ENCODE measurements at regions not wholly inside any gene's neighbourhood (a gene's known extent, or its start where the extent isn't known, plus 50 kb on each side); places are given as distances from the start of the nearest gene placed in this dataset.

DNA sequence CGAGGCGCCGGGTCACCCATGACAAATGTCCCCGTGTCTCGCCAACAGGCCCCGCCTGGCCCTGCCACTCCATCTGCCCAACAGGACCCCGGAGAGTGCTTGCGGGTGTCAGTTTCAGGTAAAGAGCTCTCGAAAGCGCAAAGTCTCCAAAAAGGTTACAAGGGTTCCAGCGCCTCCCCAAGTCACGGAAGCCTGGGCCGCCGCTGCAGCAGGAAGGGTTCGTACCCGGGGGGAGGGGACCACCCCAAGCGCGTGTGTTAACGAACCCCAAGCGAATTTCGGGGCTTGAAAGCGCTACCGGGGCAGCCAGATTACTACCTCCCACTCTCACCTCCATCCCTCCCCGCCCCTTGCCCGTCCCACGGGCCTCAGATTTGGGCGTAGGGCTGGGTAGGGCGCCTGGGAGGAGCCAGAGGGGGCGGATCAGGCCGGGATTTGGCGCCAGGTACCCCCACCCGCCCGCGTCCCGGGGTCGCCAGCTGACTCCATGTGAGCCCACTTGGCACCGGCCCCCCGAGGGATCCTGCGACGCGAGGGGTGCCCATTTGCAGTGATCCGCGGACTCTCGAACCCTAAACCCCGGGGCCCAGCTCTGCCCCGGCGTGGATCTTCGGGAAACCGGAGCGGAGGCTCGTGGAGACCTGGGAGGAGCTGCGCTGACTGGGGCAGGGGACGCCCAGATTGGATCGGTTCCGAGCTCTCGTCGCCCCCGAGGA, 85.9 kb downstream of the NR2F2 start:
- intact Hi-C loops (cut with DNase I): no loop called here
- DNase-seq (ENCODE audit: low spot score in 2 of 2): no peak
- H3K9me3 ChIP-seq: no peaks in the 10 kb centered on the region
- H3K36me3 ChIP-seq: no peaks in the 10 kb centered on the region
- H3K27me3 ChIP-seq: peaks cover 13% of the 10 kb centered on the region
- TF ChIP-seq, protein P1, sequence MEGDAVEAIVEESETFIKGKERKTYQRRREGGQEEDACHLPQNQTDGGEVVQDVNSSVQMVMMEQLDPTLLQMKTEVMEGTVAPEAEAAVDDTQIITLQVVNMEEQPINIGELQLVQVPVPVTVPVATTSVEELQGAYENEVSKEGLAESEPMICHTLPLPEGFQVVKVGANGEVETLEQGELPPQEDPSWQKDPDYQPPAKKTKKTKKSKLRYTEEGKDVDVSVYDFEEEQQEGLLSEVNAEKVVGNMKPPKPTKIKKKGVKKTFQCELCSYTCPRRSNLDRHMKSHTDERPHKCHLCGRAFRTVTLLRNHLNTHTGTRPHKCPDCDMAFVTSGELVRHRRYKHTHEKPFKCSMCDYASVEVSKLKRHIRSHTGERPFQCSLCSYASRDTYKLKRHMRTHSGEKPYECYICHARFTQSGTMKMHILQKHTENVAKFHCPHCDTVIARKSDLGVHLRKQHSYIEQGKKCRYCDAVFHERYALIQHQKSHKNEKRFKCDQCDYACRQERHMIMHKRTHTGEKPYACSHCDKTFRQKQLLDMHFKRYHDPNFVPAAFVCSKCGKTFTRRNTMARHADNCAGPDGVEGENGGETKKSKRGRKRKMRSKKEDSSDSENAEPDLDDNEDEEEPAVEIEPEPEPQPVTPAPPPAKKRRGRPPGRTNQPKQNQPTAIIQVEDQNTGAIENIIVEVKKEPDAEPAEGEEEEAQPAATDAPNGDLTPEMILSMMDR (IDR thresholded peaks at IDR 0.05): no peak
- peaks cover 4 to 11% of the 10 kb centered on the region in 2 donors for H3K4me1 ChIP-seq
- peak overlapping the region; percentile 42 to 51 for H3K4me3 ChIP-seq
- H3K27ac ChIP-seq: no peak overlapping the region

DNA sequence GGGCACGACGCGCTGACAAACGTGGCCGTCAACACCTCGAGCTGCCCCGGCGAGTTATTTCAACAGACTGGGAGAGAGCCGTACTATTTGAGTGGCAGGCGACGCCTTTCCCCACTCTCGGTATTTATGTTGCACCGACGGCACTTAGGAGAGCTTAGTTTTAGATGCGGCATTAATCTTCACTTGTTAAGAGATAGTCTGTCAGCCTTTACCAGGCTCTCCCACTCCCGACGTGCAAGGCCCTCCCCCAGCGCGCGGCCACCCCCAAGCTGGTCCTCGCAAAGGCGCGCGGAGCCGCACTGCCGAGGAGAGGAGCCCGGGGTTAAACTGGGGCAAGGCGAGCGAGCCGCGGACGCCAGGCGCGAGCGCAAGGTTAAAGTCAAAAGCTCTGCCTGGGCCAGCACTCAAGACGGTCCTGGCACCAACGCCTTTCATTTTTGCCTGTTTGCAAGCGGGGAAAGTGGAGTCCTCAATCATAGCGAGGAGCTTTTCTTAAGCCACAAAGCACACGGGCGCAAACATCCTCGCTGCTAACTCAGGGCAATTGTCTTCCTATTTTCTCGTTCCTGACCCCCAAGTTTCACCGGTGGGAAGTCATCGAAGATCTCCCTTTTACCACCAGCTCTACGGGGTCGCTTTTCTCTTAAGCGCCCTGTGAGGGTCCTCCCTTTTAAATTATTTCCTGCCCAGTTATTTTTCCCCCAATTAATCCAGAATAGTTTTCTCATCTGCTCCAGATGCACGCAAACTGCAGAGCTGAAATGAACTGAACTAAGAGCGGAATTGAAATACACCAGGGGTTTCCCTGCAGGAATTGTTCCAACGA, 86.6 kb downstream of the NR2F2 start:
- no peak for DNase-seq (ENCODE audit: low spot score in 2 of 2)

DNA sequence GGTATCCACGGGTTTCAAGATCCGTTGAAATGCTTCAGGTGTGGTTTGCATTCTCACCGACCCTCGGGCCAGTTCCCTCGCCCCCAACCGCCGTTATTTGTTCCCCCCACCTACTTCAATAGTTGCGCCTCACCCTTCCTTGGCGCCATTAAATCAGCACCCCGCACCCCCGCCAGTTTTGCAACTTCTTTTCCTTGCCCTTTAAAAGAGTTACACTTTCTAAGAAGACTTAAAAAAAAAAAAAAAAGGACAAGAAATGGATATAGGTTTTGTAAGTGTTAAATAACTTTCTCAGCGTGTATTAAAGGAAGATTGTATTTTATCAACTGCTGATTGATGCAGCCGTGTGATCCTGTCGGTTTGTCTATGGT, 87.2 kb downstream of the NR2F2 start:
- H3K4me3 ChIP-seq: no peak overlapping the region
- intact Hi-C loops (cut with DNase I): no loop called here
- no peaks in the 10 kb centered on the region for H3K9me3 ChIP-seq
- no peak for DNase-seq (ENCODE audit: low spot score in 2 of 2)
- TF ChIP-seq, protein P1 (IDR thresholded peaks at IDR 0.05): no peak
- H3K36me3 ChIP-seq: no peaks in the 10 kb centered on the region
- H3K4me1 ChIP-seq: peaks cover 4 to 11% of the 10 kb centered on the region in 2 donors
- H3K27ac ChIP-seq: no peak overlapping the region
- peaks cover 10% of the 10 kb centered on the region for H3K27me3 ChIP-seq

More for the DNA sequence above, 86.6 kb downstream of the NR2F2 start:
- Histone ChIP-seq H3K4me3 (peak overlapping the region; percentile 42 to 51), H3K9me3 (no peaks in the 10 kb centered on the region), H3K27me3 (peaks cover 10% of the 10 kb centered on the region), H3K4me1 (peaks cover 4 to 11% of the 10 kb centered on the region in 2 donors), H3K36me3 (no peaks in the 10 kb centered on the region), H3K27ac (no peak overlapping the region)
- TF ChIP-seq, protein P1 (IDR thresholded peaks at IDR 0.05): no peak
- intact Hi-C loops (cut with DNase I): no loop called here

DNA sequence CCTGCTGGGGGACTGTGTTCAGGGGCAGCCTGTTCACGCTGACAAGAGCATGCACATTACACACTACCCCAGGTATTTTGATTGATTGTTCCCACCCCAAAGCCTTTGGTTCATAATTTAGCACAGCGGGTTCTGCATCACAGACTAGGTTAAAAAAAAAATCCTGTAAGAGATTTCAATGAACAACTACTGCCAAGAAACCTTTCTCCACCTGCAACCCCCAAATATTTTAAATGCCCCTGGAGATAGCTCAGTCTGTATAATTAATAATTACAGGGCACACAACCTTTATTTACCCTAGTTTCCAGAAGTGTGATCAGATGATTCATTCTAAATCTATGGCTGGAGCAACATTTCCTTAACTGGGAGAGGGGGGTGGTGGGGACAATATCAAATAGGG, 87.6 kb downstream of the NR2F2 start:
- no peak for DNase-seq (ENCODE audit: low spot score in 2 of 2)
- H3K4me1 ChIP-seq: peaks cover 4 to 11% of the 10 kb centered on the region in 2 donors
- intact Hi-C loops (cut with DNase I): no loop called here
- H3K27me3 ChIP-seq: peaks cover 10% of the 10 kb centered on the region
- H3K4me3 ChIP-seq: no peak overlapping the region
- TF ChIP-seq, protein P1 (IDR thresholded peaks at IDR 0.05): no peak
- no peak overlapping the region for H3K27ac ChIP-seq
- no peaks in the 10 kb centered on the region for H3K9me3 ChIP-seq
- H3K36me3 ChIP-seq: no peaks in the 10 kb centered on the region

DNA sequence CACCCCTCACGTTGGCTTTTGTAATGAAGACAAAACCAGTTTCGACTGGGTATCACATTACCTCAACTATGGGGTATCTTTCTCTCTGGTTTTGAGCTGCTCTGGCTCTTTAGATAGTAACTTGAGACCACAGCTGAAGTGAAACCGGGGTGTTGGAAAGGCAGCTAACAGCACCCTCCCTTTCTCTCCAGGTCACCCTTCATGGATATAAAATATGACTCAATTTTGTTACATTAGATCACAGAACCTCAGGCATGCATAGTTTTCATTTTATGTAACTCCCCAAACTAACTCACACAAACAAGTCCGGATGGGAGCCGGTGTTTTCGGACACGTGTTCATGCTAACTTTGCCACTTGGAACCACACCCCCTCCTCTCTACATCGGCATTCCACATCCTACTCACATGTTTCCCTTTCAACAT, 90.7 kb downstream of the NR2F2 start:
- Histone ChIP-seq H3K27ac (no peak overlapping the region), H3K36me3 (no peaks in the 10 kb centered on the region), H3K9me3 (no peaks in the 10 kb centered on the region), H3K27me3 (peaks cover 10% of the 10 kb centered on the region), H3K4me1 (peaks cover 4 to 8% of the 10 kb centered on the region in 2 donors), H3K4me3 (no peak overlapping the region)
- DNase-seq (ENCODE audit: low spot score in 2 of 2): no peak
- intact Hi-C loops (cut with DNase I): loop anchor here (2.0 kb wide), 1 partner anchor 64 kb away; no protein-coding TSS in a partner anchor
- TF ChIP-seq, protein P1 (IDR thresholded peaks at IDR 0.05): no peak
